Central memory CD8-positive, alpha-beta T cell (primary cell): ENCODE measurements at regions not wholly inside any gene's neighbourhood (a gene's known extent, or its start where the extent isn't known, plus 50 kb on each side); places are given as distances from the start of the nearest gene placed in this dataset.
"Not testable (repeated sequence)": the region's sequence is repeated elsewhere in the genome, so short reads cannot be mapped to it uniquely, and the experiment has no call there.

ENCODE experiments used
- ATAC-seq: fragments of 150-1000 bp; cut with Tn5 transposase; replicated peaks from 2 replicates; pipeline ENCODE4 v1.10.0; 2022; ENCODE audit warnings: mild to moderate bottlenecking, moderate FRiP score, moderate number of reproducible peaks; ENCODE audit not compliant: poor library complexity, severe bottlenecking; ENCODE audit errors: extremely low read depth
- DNase-seq, 2 donors: peaks; one replicate each; pipeline ENCODE4 v3.0.0; 2021; ENCODE audit warnings: low spot score in 2 of 2
- H3K27ac Mint-ChIP-seq: one replicate; pipeline ENCODE4 v1.8.0; 2022; ENCODE audit warnings: low read depth, mild to moderate bottlenecking, moderate library complexity, mixed read lengths
- H3K27me3 Mint-ChIP-seq: one replicate; pipeline ENCODE4 v1.8.0; 2022; ENCODE audit warnings: mixed read lengths
- H3K36me3 Mint-ChIP-seq: one replicate; pipeline ENCODE4 v1.8.0; 2022; ENCODE audit warnings: mild to moderate bottlenecking, moderate library complexity, mixed read lengths; ENCODE audit not compliant: insufficient read depth
- H3K4me1 Mint-ChIP-seq: one replicate; pipeline ENCODE4 v1.8.0; 2022; ENCODE audit warnings: mixed read lengths
- H3K4me3 Mint-ChIP-seq: one replicate; pipeline ENCODE4 v1.8.0; 2022; ENCODE audit warnings: mild to moderate bottlenecking, moderate library complexity, mixed read lengths
- H3K9me3 Mint-ChIP-seq: one replicate; pipeline ENCODE4 v1.8.0; 2022; ENCODE audit warnings: mixed read lengths

DNA sequence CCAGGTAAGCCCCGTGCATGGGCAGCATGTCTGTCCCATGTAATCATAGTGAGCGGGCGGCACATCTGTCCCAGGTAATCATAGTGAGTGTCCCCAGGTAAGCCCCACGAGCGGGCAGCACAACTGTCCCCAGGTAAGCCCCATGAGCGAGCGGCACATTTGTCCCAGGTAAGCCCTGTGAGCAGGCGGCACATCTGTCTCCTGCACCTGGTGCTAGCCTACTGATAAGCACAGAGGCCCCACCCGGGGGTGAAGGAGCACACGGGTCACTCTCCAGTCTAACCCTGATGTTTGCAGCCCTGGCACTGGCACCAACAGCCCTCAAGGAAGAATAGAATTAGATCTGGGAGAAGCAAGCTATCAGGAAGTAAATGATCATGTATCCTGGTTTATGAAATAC, 99.2 kb downstream of the ATP6V0E2 start:
- not testable (repeated sequence) for H3K4me1 Mint-ChIP-seq, H3K36me3 Mint-ChIP-seq, H3K27ac Mint-ChIP-seq, H3K4me3 Mint-ChIP-seq, ATAC-seq, DNase-seq, H3K9me3 Mint-ChIP-seq
- H3K27me3 Mint-ChIP-seq = peaks cover 36% of the 10 kb centered on the region

DNA sequence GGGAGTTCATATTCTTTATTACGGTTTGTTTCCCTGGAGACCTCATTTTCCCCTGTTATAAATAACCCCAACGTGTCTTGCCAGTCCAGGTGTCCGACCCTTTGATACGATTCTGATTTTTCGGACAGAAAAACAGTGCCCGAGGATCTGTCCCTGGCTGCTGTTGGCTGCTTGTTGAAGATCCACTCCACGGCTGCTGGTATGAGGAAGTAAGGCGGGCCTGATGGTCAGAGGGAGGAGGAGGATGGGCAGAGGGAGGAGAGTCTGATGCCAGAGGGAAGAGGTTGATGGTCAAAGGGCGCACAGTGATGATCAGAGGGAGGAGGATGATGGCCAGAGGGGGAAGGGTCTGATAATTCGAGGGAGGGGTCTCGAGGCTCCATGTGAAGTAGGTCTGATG, 99.9 kb downstream of the ATP6V0E2 start:
- not testable (repeated sequence) for H3K4me3 Mint-ChIP-seq, H3K4me1 Mint-ChIP-seq, H3K9me3 Mint-ChIP-seq, H3K36me3 Mint-ChIP-seq, H3K27ac Mint-ChIP-seq, ATAC-seq, DNase-seq
- peaks cover 36% of the 10 kb centered on the region for H3K27me3 Mint-ChIP-seq

DNA sequence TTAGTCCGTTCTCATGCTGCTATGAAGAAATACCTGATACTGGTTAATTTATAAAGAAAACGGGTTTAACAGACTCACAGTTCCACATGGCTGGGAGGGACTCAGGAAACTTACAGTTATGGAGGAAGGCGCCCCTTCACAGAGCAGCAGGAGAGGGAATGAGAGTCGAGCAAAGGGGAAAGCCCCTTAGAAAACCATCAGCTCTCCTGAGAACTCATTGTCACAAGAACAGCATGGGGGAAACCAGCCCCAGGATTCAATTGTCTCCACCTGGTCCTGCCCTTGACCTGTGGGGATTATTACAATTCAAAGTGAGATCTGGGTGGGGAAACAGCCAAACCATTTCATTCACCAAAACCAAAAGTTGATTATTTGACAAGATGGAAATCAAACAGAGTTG, 101.8 kb downstream of the ATP6V0E2 start:
- DNase-seq, H3K36me3 Mint-ChIP-seq, H3K9me3 Mint-ChIP-seq, H3K27ac Mint-ChIP-seq, ATAC-seq, H3K4me3 Mint-ChIP-seq, H3K4me1 Mint-ChIP-seq: not testable (repeated sequence)
- H3K27me3 Mint-ChIP-seq = peaks cover 36% of the 10 kb centered on the region

DNA sequence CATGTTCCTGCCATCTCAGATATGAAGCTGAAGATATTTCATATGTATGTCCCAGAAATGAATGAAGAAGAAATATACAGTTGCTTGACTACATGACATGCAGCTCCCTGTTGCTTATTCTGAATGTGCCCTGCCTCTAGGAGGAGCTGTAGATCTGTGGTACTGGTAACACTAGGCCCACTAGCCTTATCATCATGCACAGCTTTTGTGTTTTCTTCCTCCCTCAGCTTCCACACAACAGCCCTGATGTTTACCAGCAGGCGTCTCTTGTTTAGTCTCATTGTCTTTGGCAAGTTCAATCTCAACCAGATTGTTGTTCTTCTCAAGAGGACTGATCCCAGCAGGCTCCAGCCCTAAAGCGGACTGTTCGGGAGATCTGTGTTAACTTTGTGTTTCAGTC, 104.8 kb downstream of the ATP6V0E2 start:
- peaks cover 19% of the 10 kb centered on the region for H3K27me3 Mint-ChIP-seq
- not testable (repeated sequence) for H3K27ac Mint-ChIP-seq, H3K9me3 Mint-ChIP-seq, H3K36me3 Mint-ChIP-seq, ATAC-seq, H3K4me3 Mint-ChIP-seq, H3K4me1 Mint-ChIP-seq, DNase-seq

- H3K36me3 Mint-ChIP-seq, H3K4me3 Mint-ChIP-seq, H3K9me3 Mint-ChIP-seq, ATAC-seq, DNase-seq, H3K4me1 Mint-ChIP-seq, H3K27ac Mint-ChIP-seq: not testable (repeated sequence)
- H3K27me3 Mint-ChIP-seq = peaks cover 19% of the 10 kb centered on the region
Measured at GRCh38 chr7:149978944-149979343, 105.2 kb downstream of the ATP6V0E2 start.

- ATAC-seq, H3K4me3 Mint-ChIP-seq, DNase-seq, H3K36me3 Mint-ChIP-seq, H3K27ac Mint-ChIP-seq, H3K9me3 Mint-ChIP-seq, H3K4me1 Mint-ChIP-seq, H3K27me3 Mint-ChIP-seq: not testable (repeated sequence)
Measured at GRCh38 chr7:149982537-149983112, 108.9 kb downstream of the ATP6V0E2 start.

DNA sequence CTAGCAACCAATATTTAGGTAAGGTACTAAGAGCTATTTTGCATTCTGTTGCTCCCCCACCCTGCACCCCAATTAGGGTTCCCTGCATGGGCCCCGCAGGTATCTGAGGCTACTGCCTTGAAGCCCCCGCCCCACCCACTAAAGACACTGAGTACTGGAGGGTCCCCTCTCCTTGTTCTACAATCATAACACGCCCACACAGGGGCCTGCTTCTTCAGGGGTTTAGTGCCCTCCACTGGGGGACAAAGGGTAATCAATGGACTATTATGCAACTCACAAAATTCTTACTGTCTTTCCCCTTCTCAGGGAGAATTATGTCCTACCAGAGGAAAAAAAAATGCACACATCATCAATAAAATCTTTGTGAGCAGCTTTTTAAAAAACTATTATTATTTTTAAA, 113.1 kb downstream of the ATP6V0E2 start:
- H3K36me3 Mint-ChIP-seq, ATAC-seq, DNase-seq, H3K27ac Mint-ChIP-seq, H3K4me3 Mint-ChIP-seq, H3K9me3 Mint-ChIP-seq, H3K27me3 Mint-ChIP-seq, H3K4me1 Mint-ChIP-seq: not testable (repeated sequence)

DNA sequence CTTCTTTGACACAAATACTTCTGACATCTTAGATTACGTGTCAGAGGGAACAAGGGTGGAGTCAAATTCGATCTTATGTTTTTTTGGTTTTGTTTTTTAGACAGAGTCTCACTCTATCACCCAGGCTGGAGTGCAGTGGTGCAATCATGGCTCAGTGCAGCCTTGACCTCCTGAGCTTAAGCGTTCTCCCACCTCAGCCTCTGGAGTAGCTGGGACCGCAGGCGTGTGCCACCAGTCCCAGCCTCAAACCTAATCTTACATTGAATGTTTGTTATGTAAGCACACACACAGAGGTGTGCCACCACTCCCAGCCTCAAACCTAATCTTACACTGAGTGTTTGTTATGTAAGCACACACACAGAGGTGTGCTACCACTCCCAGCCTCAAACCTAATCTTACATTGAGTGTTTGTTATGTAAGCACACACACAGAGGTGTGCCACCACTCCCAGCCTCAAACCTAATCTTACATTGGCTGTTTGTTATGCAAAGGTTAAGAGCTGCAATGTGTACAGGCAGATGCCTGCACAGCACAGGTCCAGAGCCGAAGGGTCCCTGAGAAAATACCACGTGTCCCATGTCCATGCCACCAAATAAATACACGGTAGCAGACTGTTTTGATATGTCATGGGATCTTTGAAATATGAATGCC, 118.0 kb downstream of the ATP6V0E2 start:
- ATAC-seq, H3K9me3 Mint-ChIP-seq, H3K36me3 Mint-ChIP-seq, H3K27ac Mint-ChIP-seq, H3K27me3 Mint-ChIP-seq, H3K4me1 Mint-ChIP-seq, H3K4me3 Mint-ChIP-seq, DNase-seq: not testable (repeated sequence)

- H3K27me3 Mint-ChIP-seq = not testable (repeated sequence)
Measured at GRCh38 chr7:149992366-149992765, 118.6 kb downstream of the ATP6V0E2 start.

GRCh38 chr7:149995369-149996026, 121.7 kb downstream of the ATP6V0E2 start:
- not testable (repeated sequence) for ATAC-seq, H3K27ac Mint-ChIP-seq, DNase-seq

More at GRCh38 chr7:149992366-149992765, 118.6 kb downstream of the ATP6V0E2 start:
- not testable (repeated sequence) for H3K27ac Mint-ChIP-seq, H3K4me1 Mint-ChIP-seq, ATAC-seq, H3K36me3 Mint-ChIP-seq, DNase-seq, H3K4me3 Mint-ChIP-seq, H3K9me3 Mint-ChIP-seq

DNA sequence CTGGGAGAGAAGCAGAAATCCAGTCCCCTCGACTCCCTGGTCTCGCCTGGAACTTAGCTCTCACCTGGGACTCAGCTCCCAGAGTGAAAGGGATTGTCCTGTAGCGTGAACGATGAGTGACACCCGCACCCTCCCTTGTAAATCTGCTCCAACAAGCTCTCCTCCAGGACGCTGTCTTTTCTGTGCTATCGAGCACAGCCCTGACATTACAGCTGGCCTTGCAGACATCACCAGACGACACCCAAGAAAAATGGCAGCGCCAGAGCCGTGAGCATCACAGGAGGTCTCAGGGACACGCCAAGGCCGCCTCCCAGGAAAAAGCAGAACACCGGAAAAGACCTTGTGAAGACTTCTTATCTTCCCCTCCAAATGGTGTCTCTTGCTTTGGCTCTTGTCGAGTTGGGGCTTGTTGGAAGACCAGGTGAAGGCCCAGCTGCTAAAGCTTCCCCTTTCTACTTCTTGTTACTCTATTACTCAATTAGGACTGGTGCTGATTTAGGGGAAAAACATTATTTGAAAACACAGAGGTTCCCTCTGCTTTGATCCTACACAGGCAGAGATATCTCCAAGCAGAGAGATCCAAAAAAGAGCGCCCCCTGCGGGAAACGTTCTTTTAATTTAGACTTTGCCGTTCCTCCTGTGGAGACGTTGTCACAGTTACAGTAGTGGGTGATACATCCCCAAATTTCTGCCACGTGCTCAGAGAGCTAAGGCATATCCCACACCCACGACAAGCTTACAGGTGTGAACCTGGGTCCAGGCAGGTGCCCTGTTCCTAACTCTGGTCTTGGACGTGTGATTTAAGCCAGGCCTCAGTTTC, 127.2 kb downstream of the ATP6V0E2 start:
- not testable (repeated sequence) for H3K27ac Mint-ChIP-seq, H3K36me3 Mint-ChIP-seq, H3K27me3 Mint-ChIP-seq, ATAC-seq, DNase-seq, H3K4me1 Mint-ChIP-seq, H3K4me3 Mint-ChIP-seq, H3K9me3 Mint-ChIP-seq

More at GRCh38 chr7:149995369-149996026, 121.7 kb downstream of the ATP6V0E2 start:
- H3K4me3 Mint-ChIP-seq, H3K27me3 Mint-ChIP-seq, H3K9me3 Mint-ChIP-seq, H3K36me3 Mint-ChIP-seq, H3K4me1 Mint-ChIP-seq: not testable (repeated sequence)

- DNase-seq (no peak), ATAC-seq (no peak)
- no peaks in the 10 kb centered on the region for H3K9me3 Mint-ChIP-seq
- no peak overlapping the region for H3K4me3 Mint-ChIP-seq
- no peaks in the 10 kb centered on the region for H3K36me3 Mint-ChIP-seq
- H3K27me3 Mint-ChIP-seq = no peaks in the 10 kb centered on the region
- H3K4me1 Mint-ChIP-seq = no peaks in the 10 kb centered on the region
- no peak overlapping the region for H3K27ac Mint-ChIP-seq
Measured at GRCh38 chr7:150003304-150003810, 129.6 kb downstream of the ATP6V0E2 start.
